ENCODE measurements at regions not wholly inside any gene's neighbourhood (a gene's known extent, or its start where the extent isn't known, plus 50 kb on each side); places are given as distances from the start of the nearest gene placed in this dataset.

DNA sequence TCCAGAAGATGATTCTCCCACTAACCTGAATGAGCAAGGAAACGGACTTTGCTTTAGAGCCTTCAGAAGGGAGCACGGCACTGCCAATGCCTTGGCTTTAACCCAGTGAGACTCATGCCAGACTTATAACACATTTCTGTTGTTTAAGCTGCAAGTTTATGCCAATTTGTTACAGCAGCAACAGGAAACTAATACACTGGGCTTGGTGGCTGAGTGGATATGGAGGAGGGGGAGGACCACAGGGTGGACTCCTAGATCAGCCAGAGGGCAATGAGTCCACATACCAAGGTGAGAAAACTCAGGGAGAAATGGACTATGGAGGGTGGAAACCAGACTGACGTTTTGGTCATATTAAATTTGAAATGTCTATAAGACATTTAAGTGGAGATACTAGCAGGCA, 156.2 kb upstream of the KCNJ6 start:
- no peak overlapping the region for H3K4me3 Mint-ChIP-seq
- no peak for DNase-seq
- TF ChIP-seq, protein P1, sequence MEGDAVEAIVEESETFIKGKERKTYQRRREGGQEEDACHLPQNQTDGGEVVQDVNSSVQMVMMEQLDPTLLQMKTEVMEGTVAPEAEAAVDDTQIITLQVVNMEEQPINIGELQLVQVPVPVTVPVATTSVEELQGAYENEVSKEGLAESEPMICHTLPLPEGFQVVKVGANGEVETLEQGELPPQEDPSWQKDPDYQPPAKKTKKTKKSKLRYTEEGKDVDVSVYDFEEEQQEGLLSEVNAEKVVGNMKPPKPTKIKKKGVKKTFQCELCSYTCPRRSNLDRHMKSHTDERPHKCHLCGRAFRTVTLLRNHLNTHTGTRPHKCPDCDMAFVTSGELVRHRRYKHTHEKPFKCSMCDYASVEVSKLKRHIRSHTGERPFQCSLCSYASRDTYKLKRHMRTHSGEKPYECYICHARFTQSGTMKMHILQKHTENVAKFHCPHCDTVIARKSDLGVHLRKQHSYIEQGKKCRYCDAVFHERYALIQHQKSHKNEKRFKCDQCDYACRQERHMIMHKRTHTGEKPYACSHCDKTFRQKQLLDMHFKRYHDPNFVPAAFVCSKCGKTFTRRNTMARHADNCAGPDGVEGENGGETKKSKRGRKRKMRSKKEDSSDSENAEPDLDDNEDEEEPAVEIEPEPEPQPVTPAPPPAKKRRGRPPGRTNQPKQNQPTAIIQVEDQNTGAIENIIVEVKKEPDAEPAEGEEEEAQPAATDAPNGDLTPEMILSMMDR (IDR thresholded peaks at IDR 0.05) = no peak

DNA sequence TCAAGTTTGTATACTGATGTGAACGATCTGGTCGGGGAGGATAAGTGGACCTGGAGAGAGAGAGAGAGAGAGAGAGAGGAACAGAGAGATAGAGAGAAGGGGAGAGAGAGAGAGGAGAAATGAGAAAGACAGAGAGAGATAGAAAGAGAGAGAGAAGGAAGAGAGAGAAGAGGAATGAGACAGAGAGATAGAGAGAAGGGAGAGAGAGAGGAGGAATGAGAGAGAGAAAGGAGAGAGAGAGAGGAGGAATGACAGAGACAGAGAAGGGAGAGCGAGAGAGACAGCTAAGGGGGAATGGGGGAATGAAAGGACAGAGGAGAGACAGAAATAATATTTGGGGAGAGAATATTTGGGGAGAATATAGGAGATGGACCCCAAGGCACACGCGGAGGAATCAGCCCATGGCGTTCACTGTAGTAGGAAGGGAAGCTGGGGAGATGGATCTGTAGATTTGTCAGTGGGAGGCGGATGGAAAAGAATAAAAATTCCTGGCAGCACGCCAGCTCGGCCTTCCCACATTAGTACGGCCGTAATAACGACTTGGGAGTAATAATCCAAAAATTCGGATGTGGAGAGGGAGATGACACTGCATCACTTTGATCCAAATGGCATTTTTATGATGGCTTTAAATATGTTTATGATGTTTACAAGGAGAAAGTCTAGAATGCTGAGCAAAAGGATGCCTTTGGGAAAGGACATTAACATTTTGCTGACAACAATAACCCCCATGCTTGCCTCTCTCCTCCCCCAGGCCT, 159.8 kb upstream of the KCNJ6 start:
- peaks cover 29% of the 10 kb centered on the region for H3K9me3 Mint-ChIP-seq
- H3K27me3 Mint-ChIP-seq (ENCODE audit: low read depth, poor library complexity) = peaks cover 9% of the 10 kb centered on the region
- H3K27ac Mint-ChIP-seq = peak overlapping the region; percentile 57
- H3K36me3 Mint-ChIP-seq (ENCODE audit: low read depth) = no peaks in the 10 kb centered on the region
- H3K4me3 Mint-ChIP-seq = no peak overlapping the region
- peaks cover 5% of the 10 kb centered on the region for H3K4me1 Mint-ChIP-seq
- DNase-seq = no peak
- TF ChIP-seq, protein P1 (IDR thresholded peaks at IDR 0.05) = no peak

More for the DNA sequence above, 156.2 kb upstream of the KCNJ6 start:
- Mint-ChIP-seq H3K27ac (no peak overlapping the region), H3K36me3 (ENCODE audit: low read depth) (no peaks in the 10 kb centered on the region), H3K27me3 (ENCODE audit: low read depth, poor library complexity) (peaks cover 12% of the 10 kb centered on the region), H3K9me3 (peaks cover 29% of the 10 kb centered on the region), H3K4me1 (no peaks in the 10 kb centered on the region)

DNA sequence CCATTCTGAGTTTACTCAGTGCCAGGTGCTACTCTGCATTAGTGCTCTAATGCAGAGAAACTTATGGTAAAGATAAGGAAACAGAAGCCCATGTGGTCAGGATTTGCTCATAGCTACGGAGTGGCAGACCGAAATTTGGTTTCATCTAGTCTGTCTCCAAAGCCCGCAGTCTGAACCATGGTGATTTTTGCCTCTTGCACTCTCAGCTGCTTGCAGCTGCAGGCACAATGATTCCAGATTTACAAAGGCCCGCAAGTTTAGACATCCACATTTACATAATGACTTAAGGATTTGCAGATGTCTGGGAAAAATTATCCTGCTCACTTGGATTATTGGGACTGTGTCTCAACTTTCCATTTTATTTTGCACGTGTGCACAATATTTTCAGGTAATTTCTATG, 161.3 kb upstream of the KCNJ6 start:
- H3K4me3 Mint-ChIP-seq = no peak overlapping the region
- TF ChIP-seq, protein P1 (IDR thresholded peaks at IDR 0.05) = no peak
- H3K36me3 Mint-ChIP-seq (ENCODE audit: low read depth) = no peaks in the 10 kb centered on the region
- peaks cover 7% of the 10 kb centered on the region for H3K27me3 Mint-ChIP-seq (ENCODE audit: low read depth, poor library complexity)
- no peak overlapping the region for H3K27ac Mint-ChIP-seq
- H3K9me3 Mint-ChIP-seq = peaks cover 25% of the 10 kb centered on the region
- H3K4me1 Mint-ChIP-seq = peaks cover 6% of the 10 kb centered on the region
- DNase-seq = no peak

DNA sequence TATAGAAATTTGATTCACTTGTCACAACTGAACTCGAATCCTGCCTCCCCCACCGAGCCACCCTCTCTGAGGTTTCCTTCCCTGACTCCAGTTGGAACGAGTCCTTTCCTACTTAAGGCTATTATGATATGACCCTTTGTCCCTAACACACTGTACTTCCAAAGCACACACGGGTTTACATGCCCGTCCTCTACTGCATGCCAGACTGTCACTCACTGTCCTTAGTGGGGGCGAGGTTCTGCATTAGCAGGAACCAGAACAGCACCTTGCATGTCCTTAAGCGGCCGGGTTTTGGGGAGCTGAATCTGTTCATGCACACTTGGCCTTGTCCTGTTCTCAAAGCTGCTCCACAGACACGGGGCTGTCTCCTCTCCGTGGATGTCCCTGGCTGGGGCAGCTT, 164.6 kb upstream of the KCNJ6 start:
- Mint-ChIP-seq H3K9me3 (no peaks in the 10 kb centered on the region), H3K4me3 (no peak overlapping the region), H3K27me3 (ENCODE audit: low read depth, poor library complexity) (peaks cover 2% of the 10 kb centered on the region), H3K27ac (no peak overlapping the region), H3K36me3 (ENCODE audit: low read depth) (no peaks in the 10 kb centered on the region), H3K4me1 (peaks cover 6% of the 10 kb centered on the region)
- no peak for DNase-seq
- TF ChIP-seq, protein P1 (IDR thresholded peaks at IDR 0.05) = no peak

DNA sequence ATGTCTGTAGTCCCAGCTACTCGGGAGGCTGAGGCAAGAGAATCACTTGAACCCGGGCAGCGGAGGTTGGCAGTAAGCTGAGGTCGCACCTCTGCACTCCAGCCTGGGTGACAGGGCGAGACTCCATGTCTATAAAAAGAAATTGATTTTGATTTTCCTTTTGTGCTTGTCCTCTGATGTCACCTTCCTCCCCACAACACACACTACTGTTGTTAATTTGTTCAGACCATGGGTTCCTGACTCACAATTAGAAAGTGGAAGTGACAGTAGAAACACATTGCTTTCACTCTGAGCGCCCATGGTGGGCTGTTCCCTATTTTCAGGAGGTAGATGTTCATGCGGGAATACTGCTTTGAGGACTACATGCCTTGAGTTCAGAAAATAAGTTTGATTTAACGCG, 165.5 kb upstream of the KCNJ6 start:
- Mint-ChIP-seq H3K27me3 (ENCODE audit: low read depth, poor library complexity) (no peaks in the 10 kb centered on the region), H3K9me3 (no peaks in the 10 kb centered on the region)

More for the DNA sequence above, 165.5 kb upstream of the KCNJ6 start:
- Mint-ChIP-seq H3K4me3 (no peak overlapping the region), H3K4me1 (peaks cover 6% of the 10 kb centered on the region), H3K36me3 (ENCODE audit: low read depth) (no peaks in the 10 kb centered on the region), H3K27ac (no peak overlapping the region)
- TF ChIP-seq, protein P1 (IDR thresholded peaks at IDR 0.05) = no peak
- no peak for DNase-seq

Data from nephron progenitor cell (in vitro differentiated cells).